ENCODE measurements at regions not wholly inside any gene's neighbourhood (a gene's known extent, or its start where the extent isn't known, plus 50 kb on each side); places are given as distances from the start of the nearest gene placed in this dataset.

GRCh38 chr2:21420553-21421335 is 297.0 kb downstream of the TDRD15 start:
- TF ChIP-seq ARNT (IDR thresholded peaks at IDR 0.05) (no peak), BHLHE40 (IDR thresholded peaks at IDR 0.05; ENCODE audit: borderline replicate concordance) (no peak), SP1 (IDR thresholded peaks at IDR 0.05) (no peak), SUZ12 (IDR thresholded peaks at IDR 0.05) (no peak), HDGF (IDR thresholded peaks at IDR 0.05; ENCODE audit: borderline replicate concordance) (no peak), CTBP1 (IDR thresholded peaks at IDR 0.05; ENCODE audit: borderline replicate concordance) (no peak), NFRKB (IDR thresholded peaks at IDR 0.05) (no peak), FOXA1 (IDR thresholded peaks at IDR 0.05) (no peak), FOXK2 (IDR thresholded peaks at IDR 0.05) (no peak), TARDBP (IDR thresholded peaks at IDR 0.05) (no peak), FOXM1 (IDR thresholded peaks at IDR 0.05; ENCODE audit: borderline replicate concordance) (no peak), PKNOX1 (IDR thresholded peaks at IDR 0.05) (no peak), ELF4 (IDR thresholded peaks at IDR 0.05) (no peak)
